Dendritic cell treated with granulocyte-macrophage colony-stimulating factor and Interleukin-4, amounts not matched to agents 40 ng/mL and 50 ng/mL, for 4 days (primary cell): ENCODE measurements at regions not wholly inside any gene's neighbourhood (a gene's known extent, or its start where the extent isn't known, plus 50 kb on each side); places are given as distances from the start of the nearest gene placed in this dataset.
"Not testable (repeated sequence)": the region's sequence is repeated elsewhere in the genome, so short reads cannot be mapped to it uniquely, and the experiment has no call there.

Experiments used
- H3K27ac Mint-ChIP-seq: one replicate; pipeline ENCODE4 v1.8.0; 2022; ENCODE audit warnings: mild to moderate bottlenecking, mixed read lengths
- H3K27me3 Mint-ChIP-seq: one replicate; pipeline ENCODE4 v1.8.0; 2022; ENCODE audit warnings: mild to moderate bottlenecking, mixed read lengths
- H3K36me3 Mint-ChIP-seq: one replicate; pipeline ENCODE4 v1.8.0; 2022; ENCODE audit warnings: low read depth, mixed read lengths
- H3K4me1 Mint-ChIP-seq: one replicate; pipeline ENCODE4 v1.8.0; 2022; ENCODE audit warnings: low read depth, mixed read lengths
- H3K4me3 Mint-ChIP-seq: one replicate; pipeline ENCODE4 v1.8.0; 2022; ENCODE audit warnings: mild to moderate bottlenecking, moderate library complexity, mixed read lengths
- H3K9me3 Mint-ChIP-seq: one replicate; pipeline ENCODE4 v1.8.0; 2022; ENCODE audit warnings: mixed read lengths
- intact Hi-C: fragments of 100-400 bp; cut with micrococcal nuclease; formaldehyde crosslinking; loops from one replicate; pipeline ENCODE4 v1.15.0; 2022

GRCh38 chr6:148635070-148635743 lies 111.6 kb upstream of the UST start:
- H3K9me3 Mint-ChIP-seq: peaks cover 11% of the 10 kb centered on the region
- H3K4me1 Mint-ChIP-seq: peaks cover 8% of the 10 kb centered on the region
- H3K27ac Mint-ChIP-seq: no peak overlapping the region
- intact Hi-C loops: no loop called here
- H3K36me3 Mint-ChIP-seq: no peaks in the 10 kb centered on the region
- peaks cover 4% of the 10 kb centered on the region for H3K27me3 Mint-ChIP-seq
- H3K4me3 Mint-ChIP-seq: no peak overlapping the region

- H3K4me1 Mint-ChIP-seq: peaks cover 49% of the 10 kb centered on the region
- H3K4me3 Mint-ChIP-seq, H3K27ac Mint-ChIP-seq, intact Hi-C loops, H3K9me3 Mint-ChIP-seq, H3K27me3 Mint-ChIP-seq, H3K36me3 Mint-ChIP-seq: not testable (repeated sequence)
These were observed 105.0 kb upstream of the UST start for GRCh38 chr6:148641836-148642235.

GRCh38 chr6:148643208-148643607 lies 103.6 kb upstream of the UST start:
- H3K4me3 Mint-ChIP-seq, H3K36me3 Mint-ChIP-seq, H3K27me3 Mint-ChIP-seq, intact Hi-C loops, H3K9me3 Mint-ChIP-seq: not testable (repeated sequence)
- peak overlapping the region; percentile 37 for H3K27ac Mint-ChIP-seq
- peaks cover 47% of the 10 kb centered on the region for H3K4me1 Mint-ChIP-seq

GRCh38 chr6:148645049-148645448 lies 101.8 kb upstream of the UST start:
- intact Hi-C loops, H3K27ac Mint-ChIP-seq, H3K27me3 Mint-ChIP-seq, H3K9me3 Mint-ChIP-seq, H3K4me3 Mint-ChIP-seq, H3K36me3 Mint-ChIP-seq: not testable (repeated sequence)
- peaks cover 66% of the 10 kb centered on the region for H3K4me1 Mint-ChIP-seq

GRCh38 chr6:148648754-148649453 lies 97.9 kb upstream of the UST start:
- H3K9me3 Mint-ChIP-seq: peaks cover 8% of the 10 kb centered on the region
- intact Hi-C loops: no loop called here
- peaks cover 5% of the 10 kb centered on the region for H3K36me3 Mint-ChIP-seq
- H3K4me1 Mint-ChIP-seq: peaks cover 41% of the 10 kb centered on the region
- H3K27ac Mint-ChIP-seq: peak overlapping the region; percentile 55
- H3K4me3 Mint-ChIP-seq: no peak overlapping the region
- H3K27me3 Mint-ChIP-seq: no peaks in the 10 kb centered on the region

GRCh38 chr6:148649454-148649963 lies 97.3 kb upstream of the UST start:
- no peaks in the 10 kb centered on the region for H3K27me3 Mint-ChIP-seq
- H3K36me3 Mint-ChIP-seq: peaks cover 5% of the 10 kb centered on the region
- peaks cover 35% of the 10 kb centered on the region for H3K4me1 Mint-ChIP-seq
- intact Hi-C loops: no loop called here
- H3K4me3 Mint-ChIP-seq: no peak overlapping the region
- H3K9me3 Mint-ChIP-seq: peaks cover 8% of the 10 kb centered on the region
- H3K27ac Mint-ChIP-seq: peak overlapping the region; percentile 55

GRCh38 chr6:148650941-148651505 lies 95.8 kb upstream of the UST start:
- no peaks in the 10 kb centered on the region for H3K27me3 Mint-ChIP-seq
- no peak overlapping the region for H3K27ac Mint-ChIP-seq
- intact Hi-C loops: no loop called here
- peaks cover 5% of the 10 kb centered on the region for H3K36me3 Mint-ChIP-seq
- peaks cover 8% of the 10 kb centered on the region for H3K9me3 Mint-ChIP-seq
- peaks cover 33% of the 10 kb centered on the region for H3K4me1 Mint-ChIP-seq
- no peak overlapping the region for H3K4me3 Mint-ChIP-seq

GRCh38 chr6:148652205-148652604 lies 94.6 kb upstream of the UST start:
- H3K4me1 Mint-ChIP-seq: peaks cover 43% of the 10 kb centered on the region
- intact Hi-C loops: no loop called here
- H3K9me3 Mint-ChIP-seq: peaks cover 8% of the 10 kb centered on the region
- no peak overlapping the region for H3K27ac Mint-ChIP-seq
- H3K27me3 Mint-ChIP-seq: no peaks in the 10 kb centered on the region
- H3K4me3 Mint-ChIP-seq: no peak overlapping the region
- H3K36me3 Mint-ChIP-seq: peaks cover 5% of the 10 kb centered on the region

GRCh38 chr6:148653138-148653776 lies 93.6 kb upstream of the UST start:
- Mint-ChIP-seq H3K9me3 (peaks cover 8% of the 10 kb centered on the region), H3K27ac (no peak overlapping the region), H3K27me3 (no peaks in the 10 kb centered on the region), H3K36me3 (peaks cover 5% of the 10 kb centered on the region), H3K4me3 (no peak overlapping the region), H3K4me1 (peaks cover 39% of the 10 kb centered on the region)
- intact Hi-C loops: no loop called here

- H3K9me3 Mint-ChIP-seq: peaks cover 29% of the 10 kb centered on the region
- H3K4me1 Mint-ChIP-seq: peaks cover 14% of the 10 kb centered on the region
- peaks cover 5% of the 10 kb centered on the region for H3K36me3 Mint-ChIP-seq
- intact Hi-C loops: no loop called here
- H3K27me3 Mint-ChIP-seq: no peaks in the 10 kb centered on the region
- H3K4me3 Mint-ChIP-seq: no peak overlapping the region
- peak overlapping the region; percentile 32 for H3K27ac Mint-ChIP-seq
These were observed 89.8 kb upstream of the UST start for GRCh38 chr6:148657048-148657447.

GRCh38 chr6:148658681-148659430 lies 88.0 kb upstream of the UST start:
- H3K4me1 Mint-ChIP-seq: peaks cover 14% of the 10 kb centered on the region
- no peaks in the 10 kb centered on the region for H3K27me3 Mint-ChIP-seq
- intact Hi-C loops: no loop called here
- no peaks in the 10 kb centered on the region for H3K36me3 Mint-ChIP-seq
- H3K4me3 Mint-ChIP-seq: no peak overlapping the region
- H3K9me3 Mint-ChIP-seq: peaks cover 31% of the 10 kb centered on the region
- H3K27ac Mint-ChIP-seq: no peak overlapping the region

- Mint-ChIP-seq H3K27ac (no peak overlapping the region), H3K9me3 (peaks cover 78% of the 10 kb centered on the region), H3K4me3 (no peak overlapping the region), H3K36me3 (peaks cover 17% of the 10 kb centered on the region), H3K27me3 (no peaks in the 10 kb centered on the region), H3K4me1 (no peaks in the 10 kb centered on the region)
- intact Hi-C loops: no loop called here
These were observed 79.4 kb upstream of the UST start for GRCh38 chr6:148667395-148667794.

GRCh38 chr6:148671085-148671484 lies 75.7 kb upstream of the UST start:
- peaks cover 75% of the 10 kb centered on the region for H3K9me3 Mint-ChIP-seq
- intact Hi-C loops: no loop called here
- no peaks in the 10 kb centered on the region for H3K27me3 Mint-ChIP-seq
- H3K27ac Mint-ChIP-seq: no peak overlapping the region
- no peak overlapping the region for H3K4me3 Mint-ChIP-seq
- H3K4me1 Mint-ChIP-seq: peaks cover 9% of the 10 kb centered on the region
- H3K36me3 Mint-ChIP-seq: peaks cover 17% of the 10 kb centered on the region
